Activated naive CD4-positive, alpha-beta T cell treated with anti-CD3 and anti-CD28 coated beads, Interleukin-2, amount 10 ng/mL, durations not matched to agents 7 days and 5 days (primary cell): ENCODE measurements at regions not wholly inside any gene's neighbourhood (a gene's known extent, or its start where the extent isn't known, plus 50 kb on each side); places are given as distances from the start of the nearest gene placed in this dataset.

Source experiments
- CTCF ChIA-PET: fragments of 350-600 bp; sonication (Branson Sonifier 250); formaldehyde crosslinking; loops from one replicate; lab custom pipeline; 2021; ENCODE audit warnings: antibody characterized with exemption; lab: Charles Lee
- DNase-seq: peaks from one replicate; pipeline ENCODE4 v3.0.0-alpha.2; 2020
- H3K27ac Mint-ChIP-seq: one replicate; pipeline ENCODE4 v1.8.0; 2021; ENCODE audit warnings: mild to moderate bottlenecking, moderate library complexity, mixed read lengths
- H3K27me3 Mint-ChIP-seq: one replicate; pipeline ENCODE4 v1.8.0; 2021; ENCODE audit warnings: mild to moderate bottlenecking, mixed read lengths
- H3K36me3 Mint-ChIP-seq: one replicate; pipeline ENCODE4 v1.8.0; 2021; ENCODE audit warnings: mixed read lengths
- H3K4me1 Mint-ChIP-seq: one replicate; pipeline ENCODE4 v1.8.0; 2021; ENCODE audit warnings: mixed read lengths
- H3K4me3 Mint-ChIP-seq: one replicate; pipeline ENCODE4 v1.8.0; 2021; ENCODE audit warnings: mild to moderate bottlenecking, moderate library complexity, mixed read lengths
- H3K9me3 Mint-ChIP-seq: one replicate; pipeline ENCODE4 v1.8.0; 2021; ENCODE audit warnings: mixed read lengths

- Mint-ChIP-seq H3K36me3 (no peaks in the 10 kb centered on the region), H3K4me3 (no peak overlapping the region), H3K4me1 (no peaks in the 10 kb centered on the region), H3K9me3 (no peaks in the 10 kb centered on the region), H3K27me3 (no peaks in the 10 kb centered on the region), H3K27ac (no peak overlapping the region)
- DNase-seq, result no peak
- CTCF ChIA-PET, result no interaction called here
These were observed 238.7 kb upstream of the TMCO5A start for GRCh38 chr15:37695719-37696118.

DNA sequence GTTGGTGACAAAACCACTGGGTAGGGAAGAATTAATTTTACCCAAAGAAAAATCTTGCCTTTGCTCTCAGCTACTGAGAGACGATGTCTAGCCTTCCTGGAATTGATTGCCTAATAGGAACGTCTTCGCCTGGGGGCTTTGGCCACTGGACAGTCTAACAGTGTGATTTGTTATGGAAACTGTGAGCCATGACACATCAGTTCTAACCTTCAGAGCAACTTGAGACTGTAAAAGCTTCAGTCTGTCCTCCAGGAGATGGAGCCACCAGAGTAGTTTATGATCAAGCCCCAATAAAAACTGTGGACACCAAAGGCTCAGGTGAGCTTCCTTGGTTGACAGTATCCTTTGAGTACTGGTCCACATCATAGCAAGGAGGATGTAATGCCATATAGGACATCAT is 235.8 kb upstream of the TMCO5A start:
- Mint-ChIP-seq H3K9me3 (no peaks in the 10 kb centered on the region), H3K27ac (no peak overlapping the region), H3K36me3 (no peaks in the 10 kb centered on the region), H3K4me3 (no peak overlapping the region), H3K4me1 (no peaks in the 10 kb centered on the region), H3K27me3 (no peaks in the 10 kb centered on the region)
- CTCF ChIA-PET, result no interaction called here
- DNase-seq, result no peak

GRCh38 chr15:37701230-37701629 is 233.2 kb upstream of the TMCO5A start:
- H3K36me3 Mint-ChIP-seq, result no peaks in the 10 kb centered on the region
- no peaks in the 10 kb centered on the region for H3K27me3 Mint-ChIP-seq
- H3K9me3 Mint-ChIP-seq, result no peaks in the 10 kb centered on the region
- H3K4me1 Mint-ChIP-seq, result no peaks in the 10 kb centered on the region
- H3K4me3 Mint-ChIP-seq, result no peak overlapping the region
- no peak for DNase-seq
- CTCF ChIA-PET, result no interaction called here
- no peak overlapping the region for H3K27ac Mint-ChIP-seq

DNA sequence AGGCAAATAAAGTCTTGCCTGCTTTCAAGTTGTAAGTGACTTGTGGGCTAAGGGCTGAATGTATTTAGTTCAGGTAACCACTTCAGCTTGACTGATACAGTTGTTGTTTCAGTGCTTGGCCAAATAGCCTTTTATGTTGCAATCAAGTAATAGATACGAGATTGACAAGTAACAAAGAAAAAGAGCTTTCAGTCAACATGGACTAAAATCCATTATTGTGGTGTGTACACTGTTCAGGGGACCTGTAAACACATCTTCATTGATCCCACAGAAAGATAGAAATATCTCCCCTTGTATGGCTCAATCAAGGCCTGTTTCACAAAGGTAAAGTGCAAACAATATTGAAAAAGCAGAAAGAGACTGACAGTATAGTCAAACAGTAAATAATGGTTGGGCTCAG is 224.8 kb upstream of the TMCO5A start:
- CTCF ChIA-PET, result no interaction called here
- Mint-ChIP-seq H3K4me1 (no peaks in the 10 kb centered on the region), H3K27me3 (no peaks in the 10 kb centered on the region), H3K27ac (no peak overlapping the region), H3K4me3 (no peak overlapping the region), H3K36me3 (no peaks in the 10 kb centered on the region), H3K9me3 (peaks cover 2% of the 10 kb centered on the region)
- DNase-seq, result no peak

GRCh38 chr15:37715101-37715500 is 219.3 kb upstream of the TMCO5A start:
- CTCF ChIA-PET, result interaction anchor here (0.6 kb wide), 1 partner anchor 26 kb away, joined by 3 read pairs; no protein-coding TSS in a partner anchor
- Mint-ChIP-seq H3K27me3 (no peaks in the 10 kb centered on the region), H3K36me3 (no peaks in the 10 kb centered on the region)

GRCh38 chr15:37720267-37720666 is 214.2 kb upstream of the TMCO5A start:
- DNase-seq, result no peak
- Mint-ChIP-seq H3K9me3 (no peaks in the 10 kb centered on the region), H3K27ac (no peak overlapping the region), H3K4me1 (no peaks in the 10 kb centered on the region), H3K27me3 (no peaks in the 10 kb centered on the region), H3K36me3 (no peaks in the 10 kb centered on the region), H3K4me3 (no peak overlapping the region)
- CTCF ChIA-PET, result no interaction called here

More at GRCh38 chr15:37715101-37715500, 219.3 kb upstream of the TMCO5A start:
- no peak overlapping the region for H3K4me3 Mint-ChIP-seq
- no peak for DNase-seq
- H3K9me3 Mint-ChIP-seq, result peaks cover 2% of the 10 kb centered on the region
- H3K4me1 Mint-ChIP-seq, result no peaks in the 10 kb centered on the region
- H3K27ac Mint-ChIP-seq, result no peak overlapping the region

DNA sequence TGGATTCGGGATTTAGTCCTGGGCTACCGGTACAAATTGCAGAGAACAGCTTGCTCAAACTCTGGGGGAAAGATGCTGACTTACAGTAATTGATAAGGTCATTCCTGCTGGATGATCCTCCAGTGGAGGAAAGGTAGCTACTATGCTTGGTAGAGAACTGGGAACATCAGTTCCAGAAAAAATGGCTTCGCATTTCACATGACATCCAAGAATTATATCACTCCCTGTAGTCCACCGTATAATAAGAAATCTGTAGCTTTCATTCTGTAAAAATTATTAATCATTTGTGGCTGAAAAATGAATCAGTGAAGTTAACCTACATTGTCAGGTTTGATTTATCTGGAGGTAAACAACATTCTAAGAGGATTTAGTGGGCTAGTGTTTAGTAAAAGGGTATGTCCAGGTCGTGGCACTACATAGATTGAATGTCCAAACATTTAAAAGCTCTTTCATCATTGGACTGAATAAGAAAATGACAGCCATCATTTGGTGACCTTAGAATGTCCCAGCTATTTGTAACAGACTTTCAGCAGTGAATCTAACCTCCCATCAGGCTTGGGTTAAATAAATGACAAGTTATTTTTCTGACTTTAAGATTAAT is 203.2 kb upstream of the TMCO5A start:
- no peak for DNase-seq
- CTCF ChIA-PET, result no interaction called here
- H3K27ac Mint-ChIP-seq, result no peak overlapping the region
- H3K9me3 Mint-ChIP-seq, result no peaks in the 10 kb centered on the region
- H3K27me3 Mint-ChIP-seq, result no peaks in the 10 kb centered on the region
- no peaks in the 10 kb centered on the region for H3K4me1 Mint-ChIP-seq
- H3K4me3 Mint-ChIP-seq, result no peak overlapping the region
- H3K36me3 Mint-ChIP-seq, result no peaks in the 10 kb centered on the region

DNA sequence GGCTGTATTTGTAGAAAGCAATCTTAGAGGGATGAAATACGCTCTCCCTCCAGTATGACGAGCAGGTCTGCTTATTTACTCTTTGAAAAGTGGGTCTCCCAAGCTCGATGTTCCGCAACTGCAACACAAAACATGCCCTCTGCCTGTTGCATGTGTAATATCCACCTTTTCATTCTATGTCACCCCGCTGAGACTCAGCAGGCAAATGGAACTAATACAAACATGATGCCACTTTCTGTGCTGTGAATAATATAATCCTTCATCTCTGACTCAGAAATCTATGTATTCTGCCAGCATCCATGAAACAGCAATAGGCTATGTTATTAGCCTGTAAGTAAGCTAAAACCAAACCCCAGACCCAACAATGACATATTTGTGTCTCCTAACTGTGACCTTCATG is 200.8 kb upstream of the TMCO5A start:
- no peaks in the 10 kb centered on the region for H3K4me1 Mint-ChIP-seq
- H3K4me3 Mint-ChIP-seq, result no peak overlapping the region
- H3K27ac Mint-ChIP-seq, result no peak overlapping the region
- no peaks in the 10 kb centered on the region for H3K36me3 Mint-ChIP-seq
- CTCF ChIA-PET, result no interaction called here
- DNase-seq, result no peak
- H3K9me3 Mint-ChIP-seq, result no peaks in the 10 kb centered on the region
- no peaks in the 10 kb centered on the region for H3K27me3 Mint-ChIP-seq

DNA sequence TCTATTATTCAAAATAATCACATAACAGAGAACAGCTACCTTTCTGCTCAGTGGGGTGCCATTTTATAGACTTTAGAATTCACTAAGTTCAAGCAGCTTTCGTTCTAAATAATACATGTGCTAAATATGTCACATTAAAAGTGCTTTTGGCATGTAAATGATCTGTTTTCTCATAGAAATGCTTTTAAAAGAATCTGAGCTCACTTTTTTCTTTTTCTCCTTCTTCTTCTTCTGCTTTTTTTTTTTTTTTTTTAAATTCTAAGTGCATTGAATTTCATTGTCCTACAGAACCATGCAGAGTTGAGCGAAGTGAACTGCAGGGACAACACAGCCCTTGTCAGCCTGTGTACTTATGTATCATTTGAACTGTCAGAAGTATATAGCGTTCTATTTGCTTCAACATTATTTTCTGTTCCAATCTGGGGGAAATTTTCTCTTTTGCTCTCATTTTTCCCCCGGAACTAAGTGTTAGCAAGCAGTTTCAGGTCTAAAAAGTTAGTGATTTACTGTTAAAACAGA is 193.8 kb upstream of the TMCO5A start:
- Mint-ChIP-seq H3K27me3 (no peaks in the 10 kb centered on the region), H3K4me1 (no peaks in the 10 kb centered on the region), H3K4me3 (no peak overlapping the region), H3K27ac (no peak overlapping the region), H3K36me3 (no peaks in the 10 kb centered on the region), H3K9me3 (no peaks in the 10 kb centered on the region)
- CTCF ChIA-PET, result interaction anchor here (0.8 kb wide), 1 partner anchor 21 kb away, joined by 3 read pairs; no protein-coding TSS in a partner anchor
- DNase-seq, result no peak

DNA sequence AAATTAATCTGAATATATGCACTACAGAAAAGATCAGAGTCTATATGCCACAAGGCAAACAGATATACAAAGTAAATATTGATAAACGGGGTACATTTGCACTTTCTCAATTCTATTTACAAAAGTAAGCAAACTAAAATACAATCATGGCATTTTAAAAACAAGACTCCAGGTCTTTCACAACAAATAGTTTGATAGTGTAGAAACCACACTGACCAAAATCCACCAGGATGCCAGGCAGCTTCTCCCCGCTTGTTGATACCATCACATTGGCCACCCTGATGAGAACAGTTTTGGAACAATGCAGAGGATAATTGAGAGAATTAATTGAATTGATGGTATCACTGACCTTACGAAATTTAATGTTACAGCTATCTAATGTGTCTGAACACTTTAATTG is 190.6 kb upstream of the TMCO5A start:
- DNase-seq, result no peak
- Mint-ChIP-seq H3K27me3 (no peaks in the 10 kb centered on the region), H3K9me3 (peaks cover 4% of the 10 kb centered on the region), H3K4me1 (no peaks in the 10 kb centered on the region), H3K36me3 (no peaks in the 10 kb centered on the region), H3K27ac (no peak overlapping the region), H3K4me3 (no peak overlapping the region)
- CTCF ChIA-PET, result no interaction called here

GRCh38 chr15:37744521-37744920 is 189.9 kb upstream of the TMCO5A start:
- CTCF ChIA-PET, result no interaction called here
- Mint-ChIP-seq H3K27me3 (no peaks in the 10 kb centered on the region), H3K36me3 (no peaks in the 10 kb centered on the region), H3K4me1 (no peaks in the 10 kb centered on the region), H3K27ac (no peak overlapping the region), H3K4me3 (no peak overlapping the region), H3K9me3 (peaks cover 4% of the 10 kb centered on the region)
- no peak for DNase-seq

DNA sequence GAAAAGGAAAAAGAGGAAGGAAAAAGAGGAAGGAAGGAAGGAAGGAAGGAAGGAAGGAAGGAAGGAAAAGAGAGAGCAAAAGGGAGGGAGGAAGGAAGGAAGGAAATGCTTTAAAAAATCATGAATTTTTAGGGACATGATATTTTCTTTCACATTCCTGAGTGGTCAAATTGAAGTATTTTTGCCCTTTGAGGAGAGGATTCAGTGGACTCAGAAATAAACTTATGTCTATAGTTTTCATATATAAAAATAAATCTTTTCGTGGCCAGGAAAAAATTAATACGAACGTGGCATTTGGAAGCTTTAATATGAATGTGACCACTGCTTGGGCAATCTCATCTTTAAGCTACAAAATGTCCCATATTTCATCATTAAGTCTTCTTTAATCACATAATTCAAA is 183.0 kb upstream of the TMCO5A start:
- Mint-ChIP-seq H3K27ac (no peak overlapping the region), H3K4me3 (no peak overlapping the region), H3K9me3 (peaks cover 4% of the 10 kb centered on the region), H3K4me1 (no peaks in the 10 kb centered on the region), H3K27me3 (no peaks in the 10 kb centered on the region), H3K36me3 (no peaks in the 10 kb centered on the region)
- no peak for DNase-seq
- CTCF ChIA-PET, result no interaction called here

DNA sequence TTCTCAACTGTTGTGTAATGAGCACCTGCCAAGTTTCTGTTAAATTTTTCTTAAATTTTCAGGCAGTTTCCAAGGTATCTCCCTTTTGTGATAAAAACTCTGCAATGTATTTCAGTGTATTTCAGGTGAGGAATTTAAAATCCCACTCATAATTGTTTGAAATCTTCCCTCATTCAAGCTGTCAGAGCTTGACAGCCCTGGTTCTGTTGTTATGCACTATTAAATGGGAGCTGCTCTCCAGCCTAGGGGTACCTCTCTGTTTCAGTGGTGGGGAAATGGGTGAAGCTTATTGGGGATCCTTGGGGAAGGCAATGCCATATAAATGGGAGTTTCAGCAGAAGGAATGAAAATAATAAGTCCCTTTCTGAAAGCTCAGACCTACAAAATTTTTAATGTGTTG is 178.0 kb upstream of the TMCO5A start:
- CTCF ChIA-PET, result no interaction called here
- DNase-seq, result no peak
- H3K27ac Mint-ChIP-seq, result no peak overlapping the region
- no peaks in the 10 kb centered on the region for H3K36me3 Mint-ChIP-seq
- H3K4me1 Mint-ChIP-seq, result no peaks in the 10 kb centered on the region
- H3K4me3 Mint-ChIP-seq, result no peak overlapping the region
- H3K9me3 Mint-ChIP-seq, result no peaks in the 10 kb centered on the region
- no peaks in the 10 kb centered on the region for H3K27me3 Mint-ChIP-seq

DNA sequence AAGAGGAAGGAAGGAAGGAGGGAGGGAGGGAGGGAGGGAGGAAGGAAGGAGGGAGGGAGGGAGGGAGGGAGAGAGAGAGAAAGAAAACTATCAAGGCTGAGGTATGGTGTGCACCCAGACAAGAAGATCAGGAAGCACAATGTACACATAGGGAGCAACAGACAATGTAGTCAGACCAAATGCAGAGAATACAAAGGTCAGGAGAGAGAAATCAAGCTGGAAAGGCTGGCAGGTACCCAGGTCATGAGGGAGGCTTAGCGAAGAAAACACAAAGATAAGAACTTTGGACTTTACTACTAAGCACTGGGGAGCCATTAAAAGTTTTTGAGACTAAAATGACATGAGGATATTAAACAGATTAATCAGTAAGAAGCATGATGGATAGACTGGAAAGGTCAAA is 176.0 kb upstream of the TMCO5A start:
- H3K4me1 Mint-ChIP-seq, result no peaks in the 10 kb centered on the region
- no peaks in the 10 kb centered on the region for H3K9me3 Mint-ChIP-seq
- H3K27ac Mint-ChIP-seq, result no peak overlapping the region
- no peaks in the 10 kb centered on the region for H3K36me3 Mint-ChIP-seq
- no peak overlapping the region for H3K4me3 Mint-ChIP-seq
- H3K27me3 Mint-ChIP-seq, result no peaks in the 10 kb centered on the region
- CTCF ChIA-PET, result no interaction called here
- DNase-seq, result no peak

DNA sequence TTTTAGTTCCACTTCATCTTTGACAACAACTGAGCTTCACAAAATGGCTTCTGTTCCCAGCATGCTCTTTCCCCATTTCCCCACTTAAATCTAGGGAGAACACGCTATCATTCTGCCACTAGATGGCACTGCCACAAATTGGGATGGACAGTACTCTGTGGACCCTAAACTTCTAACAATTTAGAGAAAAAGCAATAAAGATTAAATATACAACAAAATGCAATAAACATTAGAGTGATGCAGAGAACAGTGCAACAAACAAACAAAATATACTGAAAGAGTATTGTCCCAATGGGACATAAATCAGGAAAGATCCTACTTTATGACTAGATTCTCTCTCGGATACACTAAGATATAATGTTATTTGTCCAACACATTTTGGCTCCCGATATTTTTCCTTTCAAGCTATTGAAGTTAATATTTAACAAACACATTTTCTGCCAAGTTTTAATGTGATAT is 169.7 kb upstream of the TMCO5A start:
- CTCF ChIA-PET, result interaction anchor here (1.1 to 1.6 kb wide), 2 partner anchors 16 to 115 kb away, joined by 3 to 4 read pairs; no protein-coding TSS in a partner anchor
- no peak overlapping the region for H3K27ac Mint-ChIP-seq
- H3K36me3 Mint-ChIP-seq, result no peaks in the 10 kb centered on the region
- H3K4me1 Mint-ChIP-seq, result no peaks in the 10 kb centered on the region
- no peaks in the 10 kb centered on the region for H3K9me3 Mint-ChIP-seq
- no peaks in the 10 kb centered on the region for H3K27me3 Mint-ChIP-seq
- H3K4me3 Mint-ChIP-seq, result no peak overlapping the region
- peak; percentile 26 for DNase-seq
